SK-N-SH treated with all-trans-retinoic acid at 6 μM for 48 hours (cell line): ENCODE measurements at regions not wholly inside any gene's neighbourhood (a gene's known extent, or its start where the extent isn't known, plus 50 kb on each side); places are given as distances from the start of the nearest gene placed in this dataset.
A peak's percentile ranks its signal among the peaks of the same experiment; 100 is the strongest.

Source experiments
- ATAC-seq: fragments of 200-7000 bp; cut with Tn5 transposase; 3 replicates; pipeline ENCODE4 v1.9.1; 2020; ENCODE audit warnings: mild to moderate bottlenecking, moderate library complexity
- ARNTL ChIP-seq: fragments of 450-650 bp; formaldehyde crosslinking; IDR thresholded peaks from 2 replicates; pipeline ENCODE4 v1.5.0; 2020; ENCODE audit warnings: low read depth, mild to moderate bottlenecking, moderate library complexity, borderline replicate concordance
- CREB5 ChIP-seq: fragments of 250-450 bp; sonication (Bioruptor Pico); IDR thresholded peaks from 2 replicates; pipeline ENCODE4 v1.5.1; 2020; ENCODE audit warnings: low read depth, mild to moderate bottlenecking, moderate library complexity
- CSDC2 ChIP-seq: fragments of 250-450 bp; sonication (Bioruptor Pico); IDR thresholded peaks from 2 replicates; pipeline ENCODE4 v1.5.0; 2020; ENCODE audit warnings: mild to moderate bottlenecking, moderate library complexity
- ESRRG ChIP-seq: fragments of 250-450 bp; sonication (Bioruptor Pico); IDR thresholded peaks from 2 replicates; pipeline ENCODE4 v1.6.1; 2021; ENCODE audit warnings: mild to moderate bottlenecking
- GLIS3 ChIP-seq: fragments of 250-450 bp; sonication (Bioruptor Pico); IDR thresholded peaks from 2 replicates; pipeline ENCODE4 v1.5.0; 2020; ENCODE audit warnings: mild to moderate bottlenecking, moderate library complexity
- ISL1 ChIP-seq: fragments of 250-450 bp; sonication (Bioruptor Pico); IDR thresholded peaks from 2 replicates; pipeline ENCODE4 v2.1.2; 2022; ENCODE audit warnings: mild to moderate bottlenecking, moderate library complexity
- POU6F1 ChIP-seq: fragments of 250-450 bp; sonication (Bioruptor Pico); IDR thresholded peaks from 2 replicates; pipeline ENCODE4 v1.8.0; 2021; ENCODE audit warnings: low read depth, mild to moderate bottlenecking, moderate library complexity, borderline replicate concordance
- PPARA ChIP-seq: fragments of 250-450 bp; sonication (Bioruptor Pico); IDR thresholded peaks from 2 replicates; pipeline ENCODE4 v1.5.0; 2020; ENCODE audit warnings: mild to moderate bottlenecking, borderline replicate concordance
- SNAI2 ChIP-seq: fragments of 250-450 bp; sonication (Bioruptor Pico); IDR thresholded peaks from 2 replicates; pipeline ENCODE4 v1.5.0; 2020; ENCODE audit warnings: mild to moderate bottlenecking, moderate library complexity
- TCF4 ChIP-seq: fragments of 250-450 bp; sonication (Bioruptor Pico); IDR thresholded peaks from 2 replicates; pipeline ENCODE4 v1.8.0; 2021; ENCODE audit warnings: mild to moderate bottlenecking, moderate library complexity, borderline replicate concordance
- TOX ChIP-seq: fragments of 250-450 bp; sonication (Bioruptor Pico); IDR thresholded peaks from 2 replicates; pipeline ENCODE4 v1.8.0; 2021; ENCODE audit warnings: mild to moderate bottlenecking, moderate library complexity, borderline replicate concordance
- TSHZ2 ChIP-seq: fragments of 250-450 bp; sonication (Bioruptor Pico); IDR thresholded peaks from 2 replicates; pipeline ENCODE4 v1.5.0; 2020; ENCODE audit warnings: mild to moderate bottlenecking, moderate library complexity
- ZC3H10 ChIP-seq: fragments of 250-450 bp; sonication (Bioruptor Pico); IDR thresholded peaks from 2 replicates; pipeline ENCODE4 v1.5.1; 2021; ENCODE audit warnings: mild to moderate bottlenecking, moderate library complexity
- ZFP30 ChIP-seq: fragments of 450-650 bp; formaldehyde crosslinking; IDR thresholded peaks from 2 replicates; pipeline ENCODE4 v1.5.0; 2022; ENCODE audit warnings: mild to moderate bottlenecking, moderate library complexity
- ZNF565 ChIP-seq: fragments of 450-650 bp; formaldehyde crosslinking; conservative IDR thresholded peaks from 2 replicates; pipeline ENCODE4 v1.5.0; 2020; ENCODE audit warnings: low read depth, mild to moderate bottlenecking, moderate library complexity
- ZNF70 ChIP-seq: fragments of 450-650 bp; formaldehyde crosslinking; IDR thresholded peaks from 2 replicates; pipeline ENCODE4 v1.5.0; 2020; ENCODE audit warnings: mild to moderate bottlenecking, moderate library complexity
- ZNF8 ChIP-seq: fragments of 450-650 bp; formaldehyde crosslinking; IDR thresholded peaks from 2 replicates; pipeline ENCODE4 v1.5.0; 2020; ENCODE audit warnings: mild to moderate bottlenecking, moderate library complexity

- no peak for ATAC-seq
- TF ChIP-seq ZNF8 (CRISPR knock-in tag) (no peak), TOX (no peak), PPARA (CRISPR knock-in tag) (no peak), ZNF565 (CRISPR knock-in tag) (no peak), TSHZ2 (CRISPR knock-in tag) (no peak), GLIS3 (CRISPR knock-in tag) (no peak), ESRRG (CRISPR knock-in tag) (no peak), TCF4 (CRISPR knock-in tag) (no peak)
- TF ChIP-seq, all 23 proteins: peak for 0
These were observed 86.0 kb downstream of the CDC42EP3 start for GRCh38 chr2:37585295-37585908.

GRCh38 chr2:37585982-37586621 is 85.3 kb downstream of the CDC42EP3 start:
- no peak for TF ChIP-seq ARNTL
- no peak for TF ChIP-seq TOX
- TF ChIP-seq POU6F1: 0 out of 2 replicates have a peak, but pooled peaks have one; percentile 61
- TF ChIP-seq ZNF565 (CRISPR knock-in tag): no peak
- peak; percentile 95 for TF ChIP-seq ISL1 (CRISPR knock-in tag)
- peak; percentile 60 for ATAC-seq

- ATAC-seq: no peak
- TF ChIP-seq ESRRG (CRISPR knock-in tag) (no peak), ZC3H10 (CRISPR knock-in tag) (no peak), CSDC2 (CRISPR knock-in tag) (peak; percentile 67; the same call in 1 of the 2 replicates), ISL1 (CRISPR knock-in tag) (no peak)
These were observed 84.7 kb downstream of the CDC42EP3 start for GRCh38 chr2:37586663-37587317.

- ATAC-seq: no peak
- TF ChIP-seq PPARA (CRISPR knock-in tag) (no peak), TSHZ2 (CRISPR knock-in tag) (no peak)
These were observed 83.6 kb downstream of the CDC42EP3 start for GRCh38 chr2:37587817-37588216.

GRCh38 chr2:37588316-37588777 is 83.1 kb downstream of the CDC42EP3 start:
- no peak for ATAC-seq

More at GRCh38 chr2:37588316-37588777, 83.1 kb downstream of the CDC42EP3 start:
- TF ChIP-seq ZNF8 (CRISPR knock-in tag) (no peak), CREB5 (no peak), ZC3H10 (CRISPR knock-in tag) (no peak), TSHZ2 (CRISPR knock-in tag) (no peak), ZFP30 (no peak), CSDC2 (CRISPR knock-in tag) (no peak), TCF4 (CRISPR knock-in tag) (no peak), ESRRG (CRISPR knock-in tag) (no peak), ZNF70 (CRISPR knock-in tag) (no peak), SNAI2 (no peak), PPARA (CRISPR knock-in tag) (no peak), GLIS3 (CRISPR knock-in tag) (no peak)
